IMR-90 (cell line): ENCODE measurements at regions not wholly inside any gene's neighbourhood (a gene's known extent, or its start where the extent isn't known, plus 50 kb on each side); places are given as distances from the start of the nearest gene placed in this dataset.

Source experiments
- ATAC-seq: fragments of 200-7000 bp; cut with Tn5 transposase; 2 replicates; pipeline ENCODE4 v1.9.1; 2020; ENCODE audit warnings: low read depth, mild to moderate bottlenecking, moderate library complexity
- BruUV-seq: library from RNA; stranded (reverse); fragments of 400-500 nt; replicated peaks from 2 replicates; lab custom pipeline; 2021; lab: Mats Ljungman, UMichigan
- CTCF ChIA-PET: fragments of 300-600 bp; formaldehyde crosslinking; extraction: SDS; loops from one replicate; lab custom pipeline; 2021; ENCODE audit warnings: antibody characterized with exemption; lab: Yijun Ruan, JAX
- POLR2A ChIA-PET: fragments of 300-600 bp; sonication (Branson Sonifier 250); formaldehyde crosslinking; loops from one replicate; lab custom pipeline; 2022; ENCODE audit warnings: antibody characterized with exemption; ENCODE audit not compliant: unreplicated experiment; lab: Charles Lee
- DNase-seq: peaks from one replicate; pipeline ENCODE4 v3.0.0; 2013
- H2AFZ ChIP-seq: replicated peaks from 2 replicates; pipeline ENCODE3; 2013; ENCODE audit warnings: low read length, mild to moderate bottlenecking; ENCODE audit not compliant: poor library complexity
- H2AK5ac ChIP-seq: 2 replicates; pipeline ENCODE4 v1.6.1; 2013; ENCODE audit warnings: low read depth, low read length, inconsistent platforms
- H2AK9ac ChIP-seq: replicated peaks from 2 replicates; pipeline ENCODE3; 2013; ENCODE audit warnings: mild to moderate bottlenecking, low read depth, low read length, moderate library complexity; ENCODE audit not compliant: poor library complexity
- H2BK120ac ChIP-seq: 2 replicates; pipeline ENCODE4 v1.6.1; 2013; ENCODE audit warnings: low read depth, low read length, inconsistent platforms
- H2BK15ac ChIP-seq: 3 replicates; pipeline ENCODE4 v1.6.1; 2013; ENCODE audit warnings: low read depth, low read length, inconsistent platforms
- H2BK20ac ChIP-seq: 2 replicates; pipeline ENCODE4 v1.6.1; 2013; ENCODE audit warnings: low read depth, mild to moderate bottlenecking, inconsistent platforms, low read length, moderate library complexity
- H2BK5ac ChIP-seq: 2 replicates; pipeline ENCODE4 v1.6.1; 2013; ENCODE audit warnings: mild to moderate bottlenecking, low read depth, low read length, inconsistent platforms; ENCODE audit not compliant: poor library complexity, severe bottlenecking
- H3K14ac ChIP-seq: replicated peaks from 2 replicates; pipeline ENCODE4 v1.6.1; 2013; ENCODE audit warnings: low read depth, low read length, inconsistent platforms
- H3K18ac ChIP-seq: 2 replicates; pipeline ENCODE4 v1.6.1; 2013; ENCODE audit warnings: low read depth, low read length, control low read depth
- H3K23ac ChIP-seq: 2 replicates; pipeline ENCODE4 v1.6.1; 2013; ENCODE audit warnings: low read depth, low read length, inconsistent platforms
- H3K27ac ChIP-seq: 2 replicates; pipeline ENCODE4 v1.5.1; 2013; ENCODE audit warnings: mild to moderate bottlenecking, control low read depth, low read length; ENCODE audit not compliant: insufficient read depth
- H3K27me3 ChIP-seq: 2 replicates; pipeline ENCODE4 v1.6.1; 2013; ENCODE audit warnings: low read length; ENCODE audit not compliant: control insufficient read depth, insufficient read depth
- H3K36me3 ChIP-seq: 2 replicates; pipeline ENCODE4 v1.6.1; 2013; ENCODE audit warnings: low read length, mixed read lengths; ENCODE audit not compliant: control insufficient read depth, insufficient read depth
- H3K4ac ChIP-seq: 2 replicates; pipeline ENCODE4 v1.6.1; 2013; ENCODE audit warnings: low read depth, low read length, inconsistent platforms
- H3K4me1 ChIP-seq: 2 replicates; pipeline ENCODE4 v1.6.1; 2013; ENCODE audit warnings: low read length, mixed read lengths; ENCODE audit not compliant: control insufficient read depth, insufficient read depth
- H3K4me2 ChIP-seq: 2 replicates; pipeline ENCODE4 v1.6.1; 2013; ENCODE audit warnings: low read depth, mild to moderate bottlenecking, control low read depth, low read length, moderate library complexity
- H3K4me3 ChIP-seq: 2 replicates; pipeline ENCODE4 v1.5.1; 2013; ENCODE audit warnings: low read depth, mild to moderate bottlenecking, control low read depth, low read length, moderate library complexity; ENCODE audit not compliant: insufficient read depth
- H3K56ac ChIP-seq: 2 replicates; pipeline ENCODE4 v1.6.1; 2013; ENCODE audit warnings: low read length, inconsistent platforms; ENCODE audit not compliant: insufficient read depth; ENCODE audit errors: extremely low read depth
- H3K79me1 ChIP-seq, 2 experiments: 2 replicates each; pipeline ENCODE4 v1.6.1; 2013; ENCODE audit warnings: low read length in 2 of 2, inconsistent platforms in 1 of 2, low read depth in 1 of 2
- H3K9ac ChIP-seq: 2 replicates; pipeline ENCODE4 v1.6.1; 2013; ENCODE audit warnings: low read depth, low read length, control low read depth
- H3K9me1 ChIP-seq: 2 replicates; pipeline ENCODE4 v1.6.1; 2013; ENCODE audit warnings: low read length, inconsistent platforms; ENCODE audit not compliant: insufficient read depth
- H3K9me3 ChIP-seq: 2 replicates; pipeline ENCODE4 v1.6.1; 2013; ENCODE audit warnings: low read length; ENCODE audit not compliant: control insufficient read depth, insufficient read depth
- H4K20me1 ChIP-seq: 2 replicates; pipeline ENCODE4 v1.6.1; 2013; ENCODE audit warnings: low read length, inconsistent platforms; ENCODE audit not compliant: insufficient read depth
- H4K5ac ChIP-seq: 2 replicates; pipeline ENCODE4 v1.6.1; 2013; ENCODE audit warnings: mild to moderate bottlenecking, low read depth, low read length, control low read depth
- H4K8ac ChIP-seq, 2 experiments: 2 replicates each; pipeline ENCODE4 v1.6.1; 2013; ENCODE audit warnings: low read depth in 2 of 2, low read length in 2 of 2, control low read depth in 1 of 2, inconsistent platforms in 1 of 2
- H4K91ac ChIP-seq: 2 replicates; pipeline ENCODE4 v1.6.1; 2013; ENCODE audit warnings: low read depth, low read length, inconsistent platforms; ENCODE audit not compliant: insufficient read depth
- BHLHE40 ChIP-seq: fragments of 150-350 bp; IDR thresholded peaks from 2 replicates; pipeline ENCODE4 v1.6.1; 2016; ENCODE audit warnings: mild to moderate bottlenecking, low read depth, low read length
- CEBPB ChIP-seq: IDR thresholded peaks from 2 replicates; pipeline ENCODE4 v1.6.1; 2012; ENCODE audit warnings: low read depth, low read length, improper control_type of control experiment
- CHD1 ChIP-seq: IDR thresholded peaks from 2 replicates; pipeline ENCODE4 v1.6.1; 2012; ENCODE audit warnings: low read depth, low read length, improper control_type of control experiment
- FOS ChIP-seq: fragments of 150-350 bp; IDR thresholded peaks from 2 replicates; pipeline ENCODE4 v1.6.1; 2016; ENCODE audit warnings: low read depth, low read length
- MXI1 ChIP-seq: IDR thresholded peaks from 2 replicates; pipeline ENCODE4 v1.6.1; 2012; ENCODE audit warnings: low read depth, mild to moderate bottlenecking, low read length, moderate library complexity, borderline replicate concordance
- RCOR1 ChIP-seq: IDR thresholded peaks from 2 replicates; pipeline ENCODE4 v1.6.1; 2012; ENCODE audit warnings: mild to moderate bottlenecking, low read length, improper control_type of control experiment; ENCODE audit not compliant: insufficient replicate concordance
- SMC3 ChIP-seq: fragments of 150-350 bp; IDR thresholded peaks from 2 replicates; pipeline ENCODE4 v1.6.1; 2016; ENCODE audit warnings: low read depth, mild to moderate bottlenecking, antibody characterized with exemption, low read length, moderate library complexity
- dilution Hi-C: fragments of 300-500 bp; cut with HindIII; formaldehyde crosslinking; loops from one replicate; pipeline ENCODE4 v1.14.3; 2018; ENCODE audit warnings: low sequenced_read_pairs; ENCODE audit not compliant: unreplicated experiment
- in situ Hi-C: fragments of 300-500 bp; cut with MboI; formaldehyde crosslinking; loops from 3 replicates; pipeline ENCODE4 v1.14.3; 2019; ENCODE audit warnings: low sequenced_read_pairs, inconsistent platforms, mixed read lengths
- intact Hi-C: fragments of 100-400 bp; cut with micrococcal nuclease; formaldehyde crosslinking; loops from 2 replicates; pipeline ENCODE4 v1.10.0; 2022
- TF ChIP-seq, protein P1 (sequence below): fragments of 150-350 bp; IDR thresholded peaks from 2 replicates; pipeline ENCODE4 v1.6.1; 2016; ENCODE audit warnings: low read depth, mild to moderate bottlenecking, low read length, moderate library complexity, borderline replicate concordance

DNA sequence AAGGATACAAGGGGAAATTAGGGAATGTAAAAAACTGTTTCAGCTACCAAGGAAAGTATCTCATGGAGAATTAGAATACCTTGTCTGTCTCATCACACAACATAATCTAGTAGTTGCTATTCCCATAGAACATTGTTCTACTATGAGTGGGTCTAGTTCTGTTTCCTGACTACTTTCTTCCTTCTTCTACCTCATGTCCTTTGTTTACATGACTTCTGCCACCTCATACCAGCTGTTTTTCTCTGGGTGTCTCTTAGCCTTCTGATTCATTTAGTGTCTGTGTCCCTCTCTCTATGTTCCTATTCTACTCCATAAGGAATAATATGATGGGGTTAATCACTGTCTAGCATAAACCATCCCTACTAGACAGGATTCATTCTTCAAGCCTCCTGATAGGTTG lies 887.3 kb downstream of the DIAPH3 start:
- no peaks in the 10 kb centered on the region for H4K20me1 ChIP-seq
- no peaks in the 10 kb centered on the region for H3K27me3 ChIP-seq
- no peak overlapping the region for H4K5ac ChIP-seq
- POLR2A ChIA-PET: interaction anchor here (0.5 kb wide), 1 partner anchor 1315 kb away, joined by 3 read pairs; no protein-coding TSS in a partner anchor
- H3K4me2 ChIP-seq: no peak overlapping the region; the same call in 1 of the 2 replicates
- H2AFZ ChIP-seq: no peak overlapping the region
- no peaks in the 10 kb centered on the region for H3K9me3 ChIP-seq
- dilution Hi-C loops (no loop called here), in situ Hi-C loops (no loop called here), intact Hi-C loops (no loop called here)
- no peaks in the 10 kb centered on the region for H3K36me3 ChIP-seq
- no peaks in the 10 kb centered on the region for H3K4me1 ChIP-seq
- H3K14ac ChIP-seq: no peak overlapping the region
- H2BK15ac ChIP-seq: no peak overlapping the region
- DNase-seq (peak; percentile 29), ATAC-seq (no peak)
- CTCF ChIA-PET: interaction anchor here (0.6 kb wide), 1 partner anchor 12 kb away, joined by 5 read pairs; no protein-coding TSS in a partner anchor
- no peak overlapping the region for H3K23ac ChIP-seq
- no peak overlapping the region for H3K9ac ChIP-seq
- H2AK9ac ChIP-seq: no peak overlapping the region
- H3K79me1 ChIP-seq: no peaks in the 10 kb centered on the region
- H2BK20ac ChIP-seq: no peak overlapping the region
- H4K8ac ChIP-seq: no peak overlapping the region
- H2BK120ac ChIP-seq: no peak overlapping the region
- H4K91ac ChIP-seq: no peak overlapping the region
- no peak overlapping the region for H3K4ac ChIP-seq
- H3K9me1 ChIP-seq: no peaks in the 10 kb centered on the region
- no peak overlapping the region for H3K56ac ChIP-seq
- no peak overlapping the region for H3K4me3 ChIP-seq
- no TSS peak for BruUV-seq
- TF ChIP-seq CHD1: no peak
- TF ChIP-seq, protein P1, sequence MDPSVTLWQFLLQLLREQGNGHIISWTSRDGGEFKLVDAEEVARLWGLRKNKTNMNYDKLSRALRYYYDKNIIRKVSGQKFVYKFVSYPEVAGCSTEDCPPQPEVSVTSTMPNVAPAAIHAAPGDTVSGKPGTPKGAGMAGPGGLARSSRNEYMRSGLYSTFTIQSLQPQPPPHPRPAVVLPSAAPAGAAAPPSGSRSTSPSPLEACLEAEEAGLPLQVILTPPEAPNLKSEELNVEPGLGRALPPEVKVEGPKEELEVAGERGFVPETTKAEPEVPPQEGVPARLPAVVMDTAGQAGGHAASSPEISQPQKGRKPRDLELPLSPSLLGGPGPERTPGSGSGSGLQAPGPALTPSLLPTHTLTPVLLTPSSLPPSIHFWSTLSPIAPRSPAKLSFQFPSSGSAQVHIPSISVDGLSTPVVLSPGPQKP: no peak
- no peak for TF ChIP-seq SMC3
- TF ChIP-seq BHLHE40: no peak
- TF ChIP-seq RCOR1: no peak
- TF ChIP-seq MXI1: no peak
- no peak for TF ChIP-seq FOS
- TF ChIP-seq CEBPB: no peak
- H3K27ac ChIP-seq: no peak overlapping the region
- no peak overlapping the region for H3K18ac ChIP-seq
- H2BK5ac ChIP-seq: no peak overlapping the region
- no peak overlapping the region for H2AK5ac ChIP-seq
